GM12875 (cell line): ENCODE measurements at regions not wholly inside any gene's neighbourhood (a gene's known extent, or its start where the extent isn't known, plus 50 kb on each side); places are given as distances from the start of the nearest gene placed in this dataset.

Source experiments
- H3K4me3 ChIP-seq: one replicate; pipeline ENCODE4 v1.5.1; 2011; ENCODE audit warnings: low read depth, low read length, control low read depth
- TF ChIP-seq, protein P1 (sequence below): IDR thresholded peaks from 2 replicates; pipeline ENCODE4 v1.5.1; 2011; ENCODE audit warnings: low read depth, mild to moderate bottlenecking, control low read depth, inconsistent platforms, low read length, moderate library complexity, borderline replicate concordance; ENCODE audit not compliant: insufficient read depth

GRCh38 chr2:198749364-198749763 is 708.4 kb downstream of the SATB2 start:
- no peak overlapping the region for H3K4me3 ChIP-seq
- TF ChIP-seq, protein P1, sequence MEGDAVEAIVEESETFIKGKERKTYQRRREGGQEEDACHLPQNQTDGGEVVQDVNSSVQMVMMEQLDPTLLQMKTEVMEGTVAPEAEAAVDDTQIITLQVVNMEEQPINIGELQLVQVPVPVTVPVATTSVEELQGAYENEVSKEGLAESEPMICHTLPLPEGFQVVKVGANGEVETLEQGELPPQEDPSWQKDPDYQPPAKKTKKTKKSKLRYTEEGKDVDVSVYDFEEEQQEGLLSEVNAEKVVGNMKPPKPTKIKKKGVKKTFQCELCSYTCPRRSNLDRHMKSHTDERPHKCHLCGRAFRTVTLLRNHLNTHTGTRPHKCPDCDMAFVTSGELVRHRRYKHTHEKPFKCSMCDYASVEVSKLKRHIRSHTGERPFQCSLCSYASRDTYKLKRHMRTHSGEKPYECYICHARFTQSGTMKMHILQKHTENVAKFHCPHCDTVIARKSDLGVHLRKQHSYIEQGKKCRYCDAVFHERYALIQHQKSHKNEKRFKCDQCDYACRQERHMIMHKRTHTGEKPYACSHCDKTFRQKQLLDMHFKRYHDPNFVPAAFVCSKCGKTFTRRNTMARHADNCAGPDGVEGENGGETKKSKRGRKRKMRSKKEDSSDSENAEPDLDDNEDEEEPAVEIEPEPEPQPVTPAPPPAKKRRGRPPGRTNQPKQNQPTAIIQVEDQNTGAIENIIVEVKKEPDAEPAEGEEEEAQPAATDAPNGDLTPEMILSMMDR: no peak

GRCh38 chr2:198731842-198732399 is 725.8 kb downstream of the SATB2 start:
- no peak overlapping the region for H3K4me3 ChIP-seq
- TF ChIP-seq, protein P1: no peak

DNA sequence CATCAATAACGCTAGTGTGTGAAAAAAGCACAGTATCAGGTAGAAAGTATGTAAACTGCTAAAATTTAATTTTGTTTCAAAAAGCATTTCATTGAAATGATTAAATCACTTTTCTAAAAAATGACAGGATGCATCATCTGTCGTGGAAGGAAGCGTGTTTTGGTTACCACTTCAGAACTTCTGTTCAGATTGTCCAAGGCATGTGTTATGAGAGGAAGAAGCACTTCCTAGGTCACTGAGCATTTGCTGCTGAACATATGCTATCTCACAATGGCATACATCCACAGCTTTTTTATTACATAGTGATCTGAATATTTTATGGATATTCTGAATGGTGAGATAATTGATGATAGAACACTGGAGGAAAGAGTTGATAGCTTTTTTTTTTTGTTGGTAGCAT is 737.5 kb downstream of the SATB2 start:
- no peak overlapping the region for H3K4me3 ChIP-seq
- TF ChIP-seq, protein P1: no peak

- TF ChIP-seq, protein P1: no peak
- H3K4me3 ChIP-seq: no peak overlapping the region
These were observed 740.3 kb downstream of the SATB2 start for GRCh38 chr2:198717451-198717850.

DNA sequence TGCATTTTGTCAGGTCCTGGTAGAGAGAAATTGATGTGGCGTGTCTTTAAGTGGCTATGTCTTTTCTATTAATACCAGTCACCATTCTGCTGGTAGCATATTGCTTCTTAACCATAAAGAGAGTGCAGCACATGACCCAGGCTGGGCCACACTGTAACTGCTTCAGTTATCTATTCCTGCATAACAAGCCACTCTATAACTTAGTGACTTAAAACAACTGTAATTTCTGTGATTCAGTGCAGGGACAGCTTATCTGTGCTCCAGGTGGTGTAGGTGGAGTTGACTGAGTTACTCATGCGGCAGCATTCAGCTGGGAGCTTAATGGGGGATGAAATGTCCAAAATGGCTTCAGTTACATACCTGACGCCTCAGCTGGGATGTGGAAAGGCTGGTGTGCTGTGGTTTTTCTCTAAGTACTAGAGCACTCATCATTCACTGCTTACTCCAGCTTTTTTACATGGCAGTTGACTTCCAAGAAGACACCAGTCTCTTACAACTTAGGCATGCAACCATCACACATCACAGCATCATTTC is 742.4 kb downstream of the SATB2 start:
- TF ChIP-seq, protein P1: no peak
- H3K4me3 ChIP-seq: no peak overlapping the region

DNA sequence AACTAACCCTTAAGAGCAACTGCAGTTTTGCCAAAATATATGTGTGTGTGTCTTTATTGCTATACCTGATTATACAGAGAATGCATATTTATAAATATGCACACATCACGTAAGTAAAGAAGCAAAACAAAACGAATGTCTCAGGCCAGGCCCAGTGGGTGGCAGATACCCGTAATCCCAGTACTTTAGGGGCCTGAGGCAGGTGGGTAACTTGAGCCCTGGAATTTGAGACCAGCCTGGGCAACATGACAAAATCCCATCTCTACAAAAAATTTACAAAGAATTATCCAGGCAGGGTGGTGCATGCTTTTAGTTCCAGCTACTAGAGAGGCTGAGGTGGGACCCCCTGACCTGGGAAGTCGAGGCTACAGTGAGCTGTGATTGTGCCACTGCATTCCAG is 745.3 kb downstream of the SATB2 start:
- TF ChIP-seq, protein P1: no peak
- no peak overlapping the region for H3K4me3 ChIP-seq

- TF ChIP-seq, protein P1: no peak
- H3K4me3 ChIP-seq: no peak overlapping the region
These were observed 746.3 kb downstream of the SATB2 start for GRCh38 chr2:198711484-198711883.
